ENCODE measurements at regions not wholly inside any gene's neighbourhood (a gene's known extent, or its start where the extent isn't known, plus 50 kb on each side); places are given as distances from the start of the nearest gene placed in this dataset.

- whole genome bisulfite sequencing, result 83% methylated on average over 7 of the region's 7 CpGs
- no peaks in the 10 kb centered on the region for H3K9me3 ChIP-seq
- no peaks in the 10 kb centered on the region for H3K4me1 ChIP-seq
- no peaks in the 10 kb centered on the region for H3K36me3 ChIP-seq
- TF ChIP-seq CTCF (IDR thresholded peaks at IDR 0.05) (no peak), POLR2A (IDR thresholded peaks at IDR 0.05) (no peak), EP300 (IDR thresholded peaks at IDR 0.05) (no peak), POLR2AphosphoS5 (IDR thresholded peaks at IDR 0.05) (no peak)
- no peak overlapping the region for H3K27ac ChIP-seq
- no peak overlapping the region for H3K4me3 ChIP-seq
- DNase-seq (ENCODE audit: low spot score in 2 of 2), result no peak
- H3K27me3 ChIP-seq, result no peaks in the 10 kb centered on the region
These were observed 451.0 kb upstream of the GOLIM4 start for GRCh38 chr3:168546707-168547106.

GRCh38 chr3:168545591-168545990 lies 449.9 kb upstream of the GOLIM4 start:
- no peak for DNase-seq (ENCODE audit: low spot score in 2 of 2)
- no peaks in the 10 kb centered on the region for H3K27me3 ChIP-seq

GRCh38 chr3:168544097-168544957 lies 448.6 kb upstream of the GOLIM4 start:
- H3K27me3 ChIP-seq, result no peaks in the 10 kb centered on the region
- TF ChIP-seq CTCF (IDR thresholded peaks at IDR 0.05) (no peak), POLR2AphosphoS5 (IDR thresholded peaks at IDR 0.05) (no peak), POLR2A (IDR thresholded peaks at IDR 0.05) (no peak), EP300 (IDR thresholded peaks at IDR 0.05) (no peak)
- no peak overlapping the region for H3K4me3 ChIP-seq
- no peak for DNase-seq (ENCODE audit: low spot score in 2 of 2)
- H3K9me3 ChIP-seq, result no peaks in the 10 kb centered on the region
- no peaks in the 10 kb centered on the region for H3K4me1 ChIP-seq
- no peak overlapping the region for H3K27ac ChIP-seq
- H3K36me3 ChIP-seq, result no peaks in the 10 kb centered on the region

More at GRCh38 chr3:168545591-168545990, 449.9 kb upstream of the GOLIM4 start:
- WGBS, result 50% methylated on average over 1 of the region's 1 CpG
- Histone ChIP-seq H3K27ac (no peak overlapping the region), H3K4me1 (no peaks in the 10 kb centered on the region), H3K4me3 (no peak overlapping the region), H3K36me3 (no peaks in the 10 kb centered on the region), H3K9me3 (no peaks in the 10 kb centered on the region)
- TF ChIP-seq POLR2A (IDR thresholded peaks at IDR 0.05) (no peak), EP300 (IDR thresholded peaks at IDR 0.05) (no peak), CTCF (IDR thresholded peaks at IDR 0.05) (no peak), POLR2AphosphoS5 (IDR thresholded peaks at IDR 0.05) (no peak)

GRCh38 chr3:168540726-168541125 lies 445.0 kb upstream of the GOLIM4 start:
- no peak overlapping the region for H3K4me3 ChIP-seq
- H3K4me1 ChIP-seq, result no peaks in the 10 kb centered on the region
- WGBS, result 26% methylated on average over 2 of the region's 2 CpGs
- no peak for TF ChIP-seq POLR2AphosphoS5 (IDR thresholded peaks at IDR 0.05)
- TF ChIP-seq POLR2A (IDR thresholded peaks at IDR 0.05), result no peak
- TF ChIP-seq CTCF (IDR thresholded peaks at IDR 0.05), result no peak
- no peak for TF ChIP-seq EP300 (IDR thresholded peaks at IDR 0.05)
- no peaks in the 10 kb centered on the region for H3K27me3 ChIP-seq
- H3K9me3 ChIP-seq, result no peaks in the 10 kb centered on the region
- no peaks in the 10 kb centered on the region for H3K36me3 ChIP-seq
- DNase-seq (ENCODE audit: low spot score in 2 of 2), result no peak
- no peak overlapping the region for H3K27ac ChIP-seq

GRCh38 chr3:168539909-168540308 lies 444.2 kb upstream of the GOLIM4 start:
- H3K4me1 ChIP-seq, result no peaks in the 10 kb centered on the region
- no peaks in the 10 kb centered on the region for H3K36me3 ChIP-seq
- DNase-seq (ENCODE audit: low spot score in 2 of 2), result no peak
- H3K27me3 ChIP-seq, result no peaks in the 10 kb centered on the region
- 93% methylated on average over 1 of the region's 1 CpG for WGBS
- TF ChIP-seq EP300 (IDR thresholded peaks at IDR 0.05), result no peak
- H3K9me3 ChIP-seq, result no peaks in the 10 kb centered on the region
- no peak overlapping the region for H3K27ac ChIP-seq
- no peak overlapping the region for H3K4me3 ChIP-seq

Data from suprapubic skin (tissue), 4 donors.